GM19372 (cell line): ENCODE measurements at regions not wholly inside any gene's neighbourhood (a gene's known extent, or its start where the extent isn't known, plus 50 kb on each side); places are given as distances from the start of the nearest gene placed in this dataset.

Experiments used
- ATAC-seq: cut with Tn5 transposase; IDR thresholded peaks from one replicate; pipeline ENCODE4 v1.9.1; 2021; ENCODE audit warnings: mild to moderate bottlenecking, low read depth, moderate library complexity; ENCODE audit not compliant: unreplicated experiment

DNA sequence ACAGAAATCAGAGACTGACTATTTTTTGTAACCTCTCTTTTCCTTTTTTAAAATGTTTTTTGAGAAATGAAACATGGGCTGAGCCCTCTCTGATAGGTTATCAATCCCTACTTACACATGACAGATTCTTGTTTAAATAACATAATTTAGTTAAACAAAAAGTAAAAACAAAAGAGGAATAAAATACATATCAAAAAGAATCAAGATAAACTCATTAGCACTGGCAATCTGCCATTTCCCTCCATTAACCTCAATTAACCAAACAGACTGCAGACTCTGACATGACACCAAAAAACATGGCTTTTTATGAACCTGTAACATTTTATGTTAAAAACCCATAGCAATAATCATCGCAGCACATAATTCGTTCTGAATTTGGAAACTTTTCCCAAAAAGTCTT, 284.4 kb upstream of the MTNR1B start:
- ATAC-seq: no peak

DNA sequence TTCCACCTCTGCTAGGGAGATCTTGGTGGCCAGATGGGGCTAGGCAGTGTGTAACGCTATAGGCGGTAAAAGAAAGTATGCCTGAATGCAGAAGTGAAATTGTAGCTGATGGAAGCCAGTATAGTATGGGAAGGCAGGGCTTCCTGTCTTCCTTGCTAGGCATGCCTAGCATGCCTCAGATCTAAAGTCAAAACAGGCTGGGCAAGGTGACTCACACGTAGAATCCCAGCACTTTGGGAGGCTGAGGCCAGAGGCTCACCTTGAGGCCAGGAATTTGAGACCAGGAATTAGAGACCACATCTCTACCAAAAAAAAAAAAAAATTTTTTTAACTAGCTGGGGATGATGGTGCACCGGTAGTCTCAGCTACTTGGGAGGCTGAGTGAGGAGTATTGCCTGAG, 281.7 kb upstream of the MTNR1B start:
- ATAC-seq: no peak

- no peak for ATAC-seq
These were observed 281.0 kb upstream of the MTNR1B start for GRCh38 chr11:92688416-92688815.

DNA sequence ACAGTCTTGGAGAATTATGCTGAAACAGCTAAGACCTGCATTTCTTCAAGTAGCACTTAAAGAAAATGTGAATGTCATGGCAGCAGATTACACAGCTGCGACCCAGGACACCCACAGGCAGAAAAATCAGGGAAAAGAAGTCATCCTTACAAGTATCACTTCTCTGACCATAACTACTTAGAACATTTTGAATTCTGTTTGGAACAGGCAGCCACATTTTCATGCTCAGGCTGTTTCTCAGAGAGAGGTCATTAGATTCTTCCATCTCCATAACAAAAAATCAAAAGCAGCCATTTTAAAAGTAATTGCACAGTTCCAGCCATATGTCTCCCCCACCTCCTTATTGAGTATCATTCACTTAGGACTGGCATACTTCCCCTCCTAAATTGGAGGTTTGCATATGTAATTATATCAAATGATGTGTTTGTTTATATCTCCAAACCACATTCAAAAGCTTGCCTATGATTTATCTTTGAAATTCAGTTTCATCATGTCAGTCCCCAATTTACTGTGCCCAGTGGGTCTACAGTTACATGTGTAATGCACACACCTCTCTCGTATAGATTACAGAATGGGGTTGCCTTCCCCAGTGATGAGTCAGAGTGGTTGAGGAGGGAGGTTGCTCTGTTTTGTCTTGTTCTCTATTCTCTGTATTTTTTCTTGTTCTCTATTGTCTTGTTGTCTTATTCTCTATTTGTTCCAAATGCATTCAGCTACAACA, 276.5 kb upstream of the MTNR1B start:
- no peak for ATAC-seq

- ATAC-seq: no peak
These were observed 273.4 kb upstream of the MTNR1B start for GRCh38 chr11:92696076-92696475.

DNA sequence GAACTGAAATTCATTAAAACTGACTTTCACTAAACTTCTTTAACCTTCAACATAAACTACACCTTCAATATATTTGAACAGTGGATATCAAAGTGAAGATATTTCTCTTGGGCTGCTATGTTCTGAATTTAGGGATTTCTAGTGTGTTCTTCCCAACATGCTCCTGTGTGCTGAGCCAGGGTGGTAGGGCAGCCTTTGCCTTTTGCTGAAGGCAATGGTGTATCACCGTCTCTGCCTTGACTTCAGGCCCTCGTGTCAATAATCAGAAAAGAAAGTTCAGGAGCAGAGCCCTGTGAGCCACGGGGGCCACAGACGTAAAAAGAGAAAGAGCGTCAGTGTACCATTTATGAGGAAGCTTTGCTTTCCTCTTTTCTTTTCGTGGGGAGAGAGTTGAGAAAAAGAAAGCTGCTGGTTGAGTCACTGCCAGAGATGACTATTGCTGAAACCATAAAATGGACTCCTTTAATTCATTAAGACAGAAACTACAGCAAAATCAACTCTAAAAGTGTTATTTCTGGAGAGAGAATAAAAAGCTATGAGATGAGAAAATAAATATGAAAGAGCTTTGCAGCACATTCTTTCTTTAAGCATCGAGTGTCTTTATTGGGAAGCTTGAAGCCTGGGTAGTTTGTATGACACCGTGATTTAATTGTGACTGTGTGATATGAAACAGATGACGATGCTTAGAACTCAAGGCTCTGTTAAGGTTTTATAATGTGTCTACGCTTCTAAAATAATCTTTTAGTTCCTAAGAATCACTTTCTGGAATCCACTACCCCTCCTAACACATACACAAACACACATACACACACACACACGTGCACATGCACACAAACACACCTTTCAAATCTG, 271.8 kb upstream of the MTNR1B start:
- no peak for ATAC-seq

GRCh38 chr11:92698742-92699141, 270.7 kb upstream of the MTNR1B start:
- ATAC-seq: no peak

- no peak for ATAC-seq
These were observed 267.2 kb upstream of the MTNR1B start for GRCh38 chr11:92702037-92702804.

- ATAC-seq: no peak
These were observed 266.5 kb upstream of the MTNR1B start for GRCh38 chr11:92702805-92703448.

- no peak for ATAC-seq
These were observed 266.0 kb upstream of the MTNR1B start for GRCh38 chr11:92703449-92703830.

DNA sequence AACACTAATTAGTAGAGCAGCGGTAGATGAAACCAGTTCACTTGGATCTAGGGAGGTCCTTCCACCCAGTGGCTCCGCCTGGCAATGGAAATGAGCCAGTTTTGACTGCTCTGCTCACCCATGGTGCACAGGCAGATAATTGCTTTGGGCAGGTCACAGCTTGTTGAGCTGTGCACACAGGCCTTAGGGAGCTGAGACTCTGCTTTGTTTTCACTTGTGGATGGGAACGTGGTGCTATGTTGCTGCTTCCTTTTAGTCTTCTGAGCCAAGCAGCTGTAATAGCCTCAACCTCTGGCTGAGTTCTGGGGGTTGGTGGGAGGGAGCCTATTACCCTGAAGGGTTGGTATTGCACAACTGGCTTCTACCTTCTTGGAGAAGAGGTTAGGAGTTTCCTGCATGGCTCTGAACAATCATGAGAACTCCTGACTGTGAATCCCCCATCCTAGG, 262.3 kb upstream of the MTNR1B start:
- no peak for ATAC-seq

DNA sequence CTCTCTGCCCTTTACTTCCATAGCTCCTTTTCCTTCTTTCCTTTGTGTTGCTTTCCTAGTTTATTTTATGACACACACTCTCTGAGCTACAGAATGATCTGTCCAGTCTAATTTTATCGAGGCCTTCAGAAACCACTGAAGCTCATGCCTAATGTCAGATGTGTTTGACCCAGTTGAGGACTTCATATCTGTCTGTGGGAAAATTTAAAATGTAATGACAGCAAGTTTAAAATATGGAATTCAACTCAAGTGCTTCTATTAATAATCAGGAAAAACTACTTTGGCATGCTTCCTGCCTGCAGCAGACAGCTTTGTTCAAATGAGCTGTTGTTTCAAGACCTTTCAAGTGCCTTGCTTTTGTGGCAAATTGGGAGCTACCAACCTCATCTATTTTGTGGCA, 261.8 kb upstream of the MTNR1B start:
- no peak for ATAC-seq

- ATAC-seq: no peak
These were observed 260.1 kb upstream of the MTNR1B start for GRCh38 chr11:92709329-92709728.

- no peak for ATAC-seq
These were observed 257.5 kb upstream of the MTNR1B start for GRCh38 chr11:92711926-92712325.

DNA sequence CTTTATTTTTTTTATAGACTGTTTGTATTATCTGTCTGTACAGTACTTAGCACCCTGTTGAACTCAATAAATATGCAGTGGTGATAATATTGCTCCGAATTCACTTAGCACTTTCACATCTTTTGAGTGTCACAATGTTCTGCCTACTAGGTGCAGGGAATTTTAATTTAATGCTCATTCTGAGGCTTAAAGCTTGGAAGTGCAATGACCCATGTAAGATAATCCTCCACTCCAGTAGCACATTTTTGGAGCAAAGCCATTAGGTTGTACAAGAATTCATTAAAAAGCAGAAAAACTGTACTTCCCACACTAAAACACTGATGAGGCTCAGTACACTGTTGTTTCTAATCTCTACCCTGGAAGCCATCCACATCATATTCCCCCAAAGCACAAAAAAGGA, 255.3 kb upstream of the MTNR1B start:
- ATAC-seq: no peak

- no peak for ATAC-seq
These were observed 252.2 kb upstream of the MTNR1B start for GRCh38 chr11:92717240-92717639.

DNA sequence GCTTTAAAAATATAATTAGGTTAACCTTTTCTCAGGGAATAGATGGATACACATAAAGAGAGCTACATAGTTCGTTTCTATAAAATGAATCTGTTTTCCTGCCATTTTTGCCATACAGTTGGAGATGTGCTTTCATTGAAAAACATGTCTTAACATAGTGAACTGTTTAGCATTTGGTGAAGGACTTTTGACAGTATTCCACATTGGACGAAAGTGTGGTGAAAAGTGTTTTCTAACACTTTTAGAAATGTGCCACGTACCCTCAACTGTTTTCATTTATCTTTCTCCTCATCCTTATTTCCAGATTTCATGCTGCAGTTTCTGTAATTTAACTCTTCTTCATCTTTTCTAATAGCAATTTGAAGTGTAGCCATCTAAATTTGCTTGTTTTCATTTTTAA, 249.1 kb upstream of the MTNR1B start:
- no peak for ATAC-seq

GRCh38 chr11:92725352-92725751, 244.1 kb upstream of the MTNR1B start:
- ATAC-seq: no peak

DNA sequence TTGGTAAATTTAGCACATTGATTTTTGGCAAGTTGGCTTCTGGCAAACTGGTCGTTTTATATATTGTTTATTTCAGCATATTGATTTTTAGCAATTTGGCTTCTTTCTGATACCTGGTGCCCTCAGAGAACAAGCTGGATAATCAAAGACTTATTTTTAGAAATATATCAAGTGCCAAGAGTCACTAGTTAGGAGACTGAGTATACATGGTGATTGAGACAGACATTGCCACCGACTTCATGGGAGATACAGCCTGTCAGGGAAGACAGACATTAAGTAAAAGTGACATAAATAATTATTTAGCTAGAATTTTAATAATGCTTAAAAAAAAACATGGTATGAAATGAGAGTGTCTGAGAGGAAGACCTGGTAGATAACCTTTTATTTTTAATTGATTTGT, 242.3 kb upstream of the MTNR1B start:
- no peak for ATAC-seq

DNA sequence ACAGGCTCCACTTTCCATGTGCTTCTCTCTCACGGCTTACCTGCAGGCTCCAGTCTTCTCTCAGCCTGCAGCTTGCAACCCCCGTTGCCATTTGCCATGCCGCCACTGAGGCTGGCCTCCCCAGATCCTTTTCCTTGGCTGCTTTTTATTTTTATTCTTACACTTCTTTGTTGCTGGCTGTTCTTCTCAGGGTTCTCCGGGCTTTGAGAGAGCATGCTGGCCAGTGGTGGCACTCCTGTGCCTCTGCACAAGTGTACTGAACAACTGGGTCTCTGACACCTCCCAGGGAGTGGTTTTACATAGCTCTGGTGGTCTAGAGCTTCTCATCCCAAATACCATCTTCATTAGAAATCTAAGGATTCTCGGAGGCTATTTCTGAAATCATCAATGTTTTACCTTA, 241.7 kb upstream of the MTNR1B start:
- ATAC-seq: no peak

DNA sequence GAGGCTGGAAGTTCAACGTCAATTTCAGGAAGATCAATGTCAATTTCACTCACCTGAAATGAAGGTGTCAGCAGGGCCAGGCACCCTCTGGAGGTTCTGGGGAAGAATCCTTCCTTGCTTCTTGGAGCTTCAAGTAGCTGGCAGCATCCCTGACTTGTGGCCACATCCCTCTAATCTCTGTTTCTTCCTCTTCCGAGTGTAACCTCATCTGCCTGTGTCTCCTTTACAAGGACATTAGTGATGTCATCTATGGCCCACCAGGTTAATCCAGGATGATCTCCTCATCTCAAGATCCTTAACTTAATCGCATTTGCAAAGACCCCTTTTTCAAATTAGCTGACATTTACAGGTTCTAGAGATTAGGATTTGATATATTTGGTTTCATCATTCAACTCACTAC, 240.8 kb upstream of the MTNR1B start:
- no peak for ATAC-seq
